ENCODE measurements at regions not wholly inside any gene's neighbourhood (a gene's known extent, or its start where the extent isn't known, plus 50 kb on each side); places are given as distances from the start of the nearest gene placed in this dataset.

DNA sequence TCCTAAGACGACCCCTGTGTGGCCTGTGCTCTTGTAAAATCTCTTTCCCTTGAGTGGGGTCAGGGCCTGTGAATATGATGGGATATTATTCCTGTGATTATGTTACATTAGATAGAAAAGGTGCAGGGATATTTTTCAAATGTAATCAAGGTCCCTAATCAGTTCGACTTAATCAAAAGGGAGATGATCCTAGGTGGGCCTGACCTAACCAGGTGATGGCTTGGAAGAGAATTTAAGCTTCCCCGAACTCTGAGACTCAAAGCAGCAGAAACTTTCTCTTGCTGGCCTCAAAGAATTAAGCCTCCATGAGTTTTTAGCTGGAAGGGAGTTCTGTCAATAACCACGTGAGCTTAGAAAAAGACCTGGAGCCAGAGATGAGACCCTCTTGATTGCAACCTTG, 124.7 kb downstream of the MAF start:
- TF ChIP-seq ZNF785 (CRISPR knock-in tag; IDR thresholded peaks at IDR 0.05) (no peak), EP300 (IDR thresholded peaks at IDR 0.05; ENCODE audit: low read length) (no peak), ZKSCAN8 (CRISPR knock-in tag; IDR thresholded peaks at IDR 0.05) (no peak), HDAC8 (tag; IDR thresholded peaks at IDR 0.05) (no peak), PHF8 (IDR thresholded peaks at IDR 0.05; ENCODE audit: borderline replicate concordance, low read length) (no peak), MAZ (CRISPR knock-in tag; conservative IDR thresholded peaks at IDR 0.05 in 1 of 2, IDR thresholded peaks at IDR 0.05 in 1 of 2) (no peak), GABPA (tag; conservative IDR thresholded peaks at IDR 0.05; ENCODE audit: low read depth) (no peak), ZNF699 (CRISPR knock-in tag; IDR thresholded peaks at IDR 0.05; ENCODE audit: insufficient replicate concordance) (no peak), ZNF778 (CRISPR knock-in tag; IDR thresholded peaks at IDR 0.05) (no peak), POLR2A (conservative IDR thresholded peaks at IDR 0.05) (no peak), DDX20 (tag; IDR thresholded peaks at IDR 0.05; ENCODE audit: low read depth) (no peak)
